Suprapubic skin (tissue), 4 donors: ENCODE measurements at regions not wholly inside any gene's neighbourhood (a gene's known extent, or its start where the extent isn't known, plus 50 kb on each side); places are given as distances from the start of the nearest gene placed in this dataset.

Experiments used
- CTCF ChIP-seq, 2 donors: fragments of 200-600 bp in 1 of 2; fragments of 450-650 bp in 1 of 2; sonication (generic) in 1 of 2; IDR thresholded peaks; one replicate each; pipeline ENCODE4 v1.5.1; 2016 to 2019; ENCODE audit warnings: antibody characterized with exemption in 2 of 2, mild to moderate bottlenecking in 1 of 2, moderate library complexity in 1 of 2
- POLR2A ChIP-seq, 2 donors: fragments of 450-650 bp; IDR thresholded peaks; one replicate each; pipeline ENCODE4 v1.6.1; 2017; ENCODE audit warnings: antibody characterized with exemption in 2 of 2, mild to moderate bottlenecking in 2 of 2, moderate library complexity in 2 of 2
- POLR2AphosphoS5 ChIP-seq, 3 donors: sonication (generic); formaldehyde crosslinking; IDR thresholded peaks; one replicate each; pipeline ENCODE4 v1.6.1; 2017; ENCODE audit warnings: antibody characterized with exemption in 3 of 3

- TF ChIP-seq CTCF (IDR thresholded peaks at IDR 0.05) = no peak
- no peak for TF ChIP-seq POLR2AphosphoS5 (IDR thresholded peaks at IDR 0.05)
- no peak for TF ChIP-seq POLR2A (IDR thresholded peaks at IDR 0.05)
Measured at GRCh38 chr16:26709175-26709574, 357.6 kb upstream of the C16orf82 start.
